ENCODE measurements at regions not wholly inside any gene's neighbourhood (a gene's known extent, or its start where the extent isn't known, plus 50 kb on each side); places are given as distances from the start of the nearest gene placed in this dataset.
"Not testable (repeated sequence)": the region's sequence is repeated elsewhere in the genome, so short reads cannot be mapped to it uniquely, and the experiment has no call there.

- no peaks in the 10 kb centered on the region for H3K36me3 Mint-ChIP-seq
- H3K4me1 Mint-ChIP-seq, result no peaks in the 10 kb centered on the region
- H3K9me3 Mint-ChIP-seq, result peaks cover 4% of the 10 kb centered on the region
- H3K27ac Mint-ChIP-seq, result no peak overlapping the region
- no peak overlapping the region for H3K4me3 Mint-ChIP-seq
- DNase-seq, result no peak
- H3K27me3 Mint-ChIP-seq, result no peaks in the 10 kb centered on the region
- CTCF ChIA-PET, result no interaction called here
These were observed 1297.2 kb upstream of the LRRTM3 start for GRCh38 chr10:65628493-65629139.

GRCh38 chr10:65660006-65660405, 1265.8 kb upstream of the LRRTM3 start:
- H3K27me3 Mint-ChIP-seq, result no peaks in the 10 kb centered on the region
- H3K9me3 Mint-ChIP-seq, result no peaks in the 10 kb centered on the region
- CTCF ChIA-PET, result no interaction called here
- no peak overlapping the region for H3K27ac Mint-ChIP-seq
- no peaks in the 10 kb centered on the region for H3K36me3 Mint-ChIP-seq
- no peak for DNase-seq
- no peaks in the 10 kb centered on the region for H3K4me1 Mint-ChIP-seq
- no peak overlapping the region for H3K4me3 Mint-ChIP-seq

- no peaks in the 10 kb centered on the region for H3K27me3 Mint-ChIP-seq
- no peaks in the 10 kb centered on the region for H3K36me3 Mint-ChIP-seq
- CTCF ChIA-PET, result no interaction called here
- H3K27ac Mint-ChIP-seq, result no peak overlapping the region
- no peak overlapping the region for H3K4me3 Mint-ChIP-seq
- H3K4me1 Mint-ChIP-seq, result no peaks in the 10 kb centered on the region
- H3K9me3 Mint-ChIP-seq, result peaks cover 4% of the 10 kb centered on the region
- no peak for DNase-seq
These were observed 1255.7 kb upstream of the LRRTM3 start for GRCh38 chr10:65670087-65670486.

GRCh38 chr10:65670596-65670995, 1255.2 kb upstream of the LRRTM3 start:
- H3K36me3 Mint-ChIP-seq, DNase-seq, H3K9me3 Mint-ChIP-seq, H3K27ac Mint-ChIP-seq, H3K4me3 Mint-ChIP-seq, CTCF ChIA-PET, H3K27me3 Mint-ChIP-seq, H3K4me1 Mint-ChIP-seq: not testable (repeated sequence)

- Mint-ChIP-seq H3K27me3 (no peaks in the 10 kb centered on the region), H3K4me1 (no peaks in the 10 kb centered on the region), H3K4me3 (no peak overlapping the region), H3K9me3 (peaks cover 7% of the 10 kb centered on the region), H3K27ac (no peak overlapping the region), H3K36me3 (no peaks in the 10 kb centered on the region)
- CTCF ChIA-PET, result no interaction called here
- DNase-seq, result no peak
These were observed 1250.6 kb upstream of the LRRTM3 start for GRCh38 chr10:65675236-65675635.

- Mint-ChIP-seq H3K27ac (no peak overlapping the region), H3K27me3 (no peaks in the 10 kb centered on the region), H3K36me3 (no peaks in the 10 kb centered on the region), H3K4me1 (no peaks in the 10 kb centered on the region), H3K4me3 (no peak overlapping the region), H3K9me3 (peaks cover 3% of the 10 kb centered on the region)
- no peak for DNase-seq
- CTCF ChIA-PET, result no interaction called here
These were observed 1240.9 kb upstream of the LRRTM3 start for GRCh38 chr10:65684896-65685295.

- H3K4me3 Mint-ChIP-seq, result no peak overlapping the region
- H3K36me3 Mint-ChIP-seq, result no peaks in the 10 kb centered on the region
- H3K27me3 Mint-ChIP-seq, result no peaks in the 10 kb centered on the region
- CTCF ChIA-PET, result no interaction called here
- peaks cover 3% of the 10 kb centered on the region for H3K9me3 Mint-ChIP-seq
- DNase-seq, result no peak
- no peak overlapping the region for H3K27ac Mint-ChIP-seq
- no peaks in the 10 kb centered on the region for H3K4me1 Mint-ChIP-seq
These were observed 1224.6 kb upstream of the LRRTM3 start for GRCh38 chr10:65701168-65701776.

GRCh38 chr10:65708057-65708456, 1217.8 kb upstream of the LRRTM3 start:
- no peaks in the 10 kb centered on the region for H3K4me1 Mint-ChIP-seq
- H3K36me3 Mint-ChIP-seq, result no peaks in the 10 kb centered on the region
- CTCF ChIA-PET, result no interaction called here
- H3K27ac Mint-ChIP-seq, result no peak overlapping the region
- no peaks in the 10 kb centered on the region for H3K27me3 Mint-ChIP-seq
- H3K9me3 Mint-ChIP-seq, result no peaks in the 10 kb centered on the region
- no peak for DNase-seq
- H3K4me3 Mint-ChIP-seq, result no peak overlapping the region

GRCh38 chr10:65710306-65710705, 1215.5 kb upstream of the LRRTM3 start:
- no peaks in the 10 kb centered on the region for H3K4me1 Mint-ChIP-seq
- CTCF ChIA-PET, result no interaction called here
- H3K9me3 Mint-ChIP-seq, result no peaks in the 10 kb centered on the region
- H3K27me3 Mint-ChIP-seq, result no peaks in the 10 kb centered on the region
- no peaks in the 10 kb centered on the region for H3K36me3 Mint-ChIP-seq
- no peak for DNase-seq
- H3K4me3 Mint-ChIP-seq, result no peak overlapping the region
- H3K27ac Mint-ChIP-seq, result no peak overlapping the region

- H3K9me3 Mint-ChIP-seq, result peaks cover 2% of the 10 kb centered on the region
- no peaks in the 10 kb centered on the region for H3K4me1 Mint-ChIP-seq
- no peak overlapping the region for H3K4me3 Mint-ChIP-seq
- H3K27me3 Mint-ChIP-seq, result no peaks in the 10 kb centered on the region
- no peak overlapping the region for H3K27ac Mint-ChIP-seq
- H3K36me3 Mint-ChIP-seq, result no peaks in the 10 kb centered on the region
- no peak for DNase-seq
- CTCF ChIA-PET, result no interaction called here
These were observed 1206.0 kb upstream of the LRRTM3 start for GRCh38 chr10:65719790-65720189.

GRCh38 chr10:65720901-65721300, 1204.9 kb upstream of the LRRTM3 start:
- H3K27me3 Mint-ChIP-seq, result no peaks in the 10 kb centered on the region
- H3K4me1 Mint-ChIP-seq, result no peaks in the 10 kb centered on the region
- CTCF ChIA-PET, result no interaction called here
- no peaks in the 10 kb centered on the region for H3K36me3 Mint-ChIP-seq
- no peak for DNase-seq
- no peak overlapping the region for H3K4me3 Mint-ChIP-seq
- peaks cover 2% of the 10 kb centered on the region for H3K9me3 Mint-ChIP-seq
- H3K27ac Mint-ChIP-seq, result no peak overlapping the region

GRCh38 chr10:65723525-65723924, 1202.3 kb upstream of the LRRTM3 start:
- H3K27ac Mint-ChIP-seq, result no peak overlapping the region
- H3K9me3 Mint-ChIP-seq, result peaks cover 2% of the 10 kb centered on the region
- no peaks in the 10 kb centered on the region for H3K36me3 Mint-ChIP-seq
- CTCF ChIA-PET, result no interaction called here
- H3K4me1 Mint-ChIP-seq, result no peaks in the 10 kb centered on the region
- no peak overlapping the region for H3K4me3 Mint-ChIP-seq
- no peaks in the 10 kb centered on the region for H3K27me3 Mint-ChIP-seq
- DNase-seq, result no peak

GRCh38 chr10:65735382-65735781, 1190.5 kb upstream of the LRRTM3 start:
- CTCF ChIA-PET, result no interaction called here
- H3K36me3 Mint-ChIP-seq, result no peaks in the 10 kb centered on the region
- no peak for DNase-seq
- no peak overlapping the region for H3K27ac Mint-ChIP-seq
- H3K9me3 Mint-ChIP-seq, result peaks cover 10% of the 10 kb centered on the region
- H3K27me3 Mint-ChIP-seq, result no peaks in the 10 kb centered on the region
- no peak overlapping the region for H3K4me3 Mint-ChIP-seq
- no peaks in the 10 kb centered on the region for H3K4me1 Mint-ChIP-seq

GRCh38 chr10:65742906-65743305, 1182.9 kb upstream of the LRRTM3 start:
- Mint-ChIP-seq H3K36me3 (no peaks in the 10 kb centered on the region), H3K9me3 (peaks cover 1% of the 10 kb centered on the region), H3K27ac (no peak overlapping the region), H3K4me3 (no peak overlapping the region), H3K4me1 (no peaks in the 10 kb centered on the region), H3K27me3 (no peaks in the 10 kb centered on the region)
- DNase-seq, result no peak
- CTCF ChIA-PET, result no interaction called here

- DNase-seq, result no peak
- no peak overlapping the region for H3K27ac Mint-ChIP-seq
- no peaks in the 10 kb centered on the region for H3K4me1 Mint-ChIP-seq
- H3K9me3 Mint-ChIP-seq, result no peaks in the 10 kb centered on the region
- no peak overlapping the region for H3K4me3 Mint-ChIP-seq
- no peaks in the 10 kb centered on the region for H3K27me3 Mint-ChIP-seq
- H3K36me3 Mint-ChIP-seq, result no peaks in the 10 kb centered on the region
- CTCF ChIA-PET, result no interaction called here
These were observed 1174.6 kb upstream of the LRRTM3 start for GRCh38 chr10:65751218-65751617.

- Mint-ChIP-seq H3K4me1 (no peaks in the 10 kb centered on the region), H3K27ac (no peak overlapping the region), H3K4me3 (no peak overlapping the region), H3K9me3 (no peaks in the 10 kb centered on the region), H3K27me3 (no peaks in the 10 kb centered on the region), H3K36me3 (no peaks in the 10 kb centered on the region)
- DNase-seq, result no peak
- CTCF ChIA-PET, result no interaction called here
These were observed 1173.9 kb upstream of the LRRTM3 start for GRCh38 chr10:65751896-65752295.

Measured in activated naive CD4-positive, alpha-beta T cell treated with anti-CD3 and anti-CD28 coated beads, Interleukin-2, amount 10 ng/mL, durations not matched to agents 7 days and 5 days (primary cell).